ENCODE measurements at regions not wholly inside any gene's neighbourhood (a gene's known extent, or its start where the extent isn't known, plus 50 kb on each side); places are given as distances from the start of the nearest gene placed in this dataset.
A peak's percentile ranks its signal among the peaks of the same experiment; 100 is the strongest.
"Not testable (repeated sequence)": the region's sequence is repeated elsewhere in the genome, so short reads cannot be mapped to it uniquely, and the experiment has no call there.

DNA sequence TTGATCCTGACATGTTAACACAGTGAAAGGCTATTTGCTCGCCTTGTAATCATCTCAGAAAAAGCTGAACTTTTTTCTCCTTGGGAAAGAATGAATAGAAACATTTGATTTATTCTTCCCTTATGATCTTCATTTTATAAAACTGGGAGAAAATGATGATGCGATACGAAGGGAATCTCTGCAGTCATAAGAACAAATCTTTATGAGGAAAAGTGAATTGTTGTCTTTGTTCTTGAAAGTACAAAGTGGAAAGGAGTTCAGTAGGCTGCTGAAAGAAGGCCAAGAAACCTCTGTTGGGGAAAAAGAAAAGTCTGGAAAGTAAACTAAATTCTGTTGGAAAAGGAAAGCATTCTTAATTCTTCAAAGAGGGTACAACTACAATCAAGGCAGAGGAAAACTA is 248.8 kb downstream of the NSUN3 start:
- no peak for DNase-seq (ENCODE audit: extremely low read depth in 1 of 11, low read depth in 9 of 11, low spot score in 4 of 11)

DNA sequence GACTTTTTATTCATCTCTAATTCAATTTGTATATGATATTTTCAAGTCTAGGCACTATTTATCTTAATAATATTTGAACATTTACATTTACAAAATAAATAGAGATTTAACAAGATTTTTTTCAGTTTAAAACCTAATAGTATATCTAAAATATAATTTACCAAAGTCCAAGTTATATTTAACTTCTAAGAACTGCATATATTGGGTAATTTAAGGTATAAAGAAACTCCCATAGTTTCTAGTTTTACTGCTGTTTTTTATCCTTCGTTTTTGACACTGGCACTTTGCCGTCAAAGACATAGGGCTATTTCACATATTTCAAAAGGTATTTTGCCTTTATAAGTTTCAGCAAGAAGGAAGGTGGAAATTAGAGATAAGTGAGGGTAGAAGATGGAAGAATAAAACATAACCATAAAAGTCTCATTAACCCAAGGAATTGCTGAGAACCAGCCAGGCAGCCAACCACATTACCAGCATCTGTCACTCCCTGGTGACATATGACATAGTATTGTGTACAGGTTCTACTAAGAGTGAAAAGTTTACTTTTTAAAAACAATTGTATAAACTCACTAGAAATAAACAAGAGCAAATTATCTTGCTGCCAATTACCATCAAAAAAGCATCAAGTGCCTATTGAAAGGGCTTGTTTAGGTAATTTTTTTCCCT is 251.5 kb downstream of the NSUN3 start:
- DNase-seq (ENCODE audit: extremely low read depth in 1 of 11, low read depth in 9 of 11, low spot score in 4 of 11): no peak

DNA sequence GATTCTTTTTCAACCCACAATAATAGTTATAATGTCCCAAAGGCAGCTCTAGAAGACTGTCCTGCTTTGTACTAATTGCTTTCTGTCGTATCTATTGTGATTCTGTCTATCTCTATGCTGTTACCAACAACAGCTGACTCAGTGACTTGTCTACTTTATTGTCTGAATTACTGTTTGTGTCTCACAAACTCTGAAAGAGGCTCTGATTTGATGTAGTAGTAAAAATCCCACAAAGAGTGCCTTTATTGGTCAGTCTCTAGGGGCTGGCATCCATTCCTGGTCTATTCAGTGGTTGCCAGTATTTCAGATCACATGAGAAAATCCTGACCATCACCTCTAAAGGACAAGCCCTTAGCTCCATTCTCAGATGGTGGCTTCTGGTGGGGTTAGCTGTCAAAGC is 254.2 kb downstream of the NSUN3 start:
- no peak for DNase-seq (ENCODE audit: extremely low read depth in 1 of 11, low read depth in 9 of 11, low spot score in 4 of 11)

DNA sequence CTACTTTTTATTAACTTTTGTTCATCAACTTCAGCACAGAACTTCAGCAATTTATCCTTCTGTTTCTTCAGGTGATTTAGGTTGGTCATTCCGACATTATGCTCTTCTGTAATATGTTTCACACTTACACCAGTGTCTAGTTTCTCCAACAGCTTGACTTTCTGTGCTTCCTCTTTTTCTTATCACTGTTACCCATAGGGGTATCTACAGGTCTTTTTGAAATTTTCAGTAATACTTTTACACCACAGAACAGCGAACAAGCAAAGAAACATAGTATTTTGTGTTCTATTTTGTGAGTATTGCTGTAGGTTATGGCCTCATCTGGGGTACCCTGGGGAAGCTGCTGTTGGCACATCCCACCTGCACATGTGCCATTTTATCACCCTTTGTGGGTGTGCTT is 260.7 kb downstream of the NSUN3 start:
- no peak for DNase-seq (ENCODE audit: extremely low read depth in 1 of 11, low read depth in 9 of 11, low spot score in 4 of 11)

DNA sequence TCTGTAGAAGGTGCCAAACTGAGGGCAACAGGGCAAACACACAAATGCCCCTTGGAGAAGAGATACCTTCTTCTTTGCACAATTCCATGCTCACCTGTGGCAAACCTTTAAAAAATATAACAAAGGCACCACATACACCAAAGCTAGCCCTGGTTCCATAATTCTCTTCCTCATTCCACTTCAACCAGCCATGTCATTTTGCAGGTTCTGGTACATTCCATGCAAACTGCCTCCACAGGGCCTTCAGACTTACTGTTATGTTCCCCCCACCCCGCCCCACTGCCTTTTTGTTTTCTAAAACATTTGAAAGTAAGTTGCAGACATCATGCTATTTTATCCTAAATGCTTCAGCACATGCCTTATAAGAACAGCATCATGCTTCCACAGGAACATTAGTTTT is 269.0 kb downstream of the NSUN3 start:
- no peak for DNase-seq (ENCODE audit: extremely low read depth in 1 of 11, low read depth in 9 of 11, low spot score in 4 of 11)

DNA sequence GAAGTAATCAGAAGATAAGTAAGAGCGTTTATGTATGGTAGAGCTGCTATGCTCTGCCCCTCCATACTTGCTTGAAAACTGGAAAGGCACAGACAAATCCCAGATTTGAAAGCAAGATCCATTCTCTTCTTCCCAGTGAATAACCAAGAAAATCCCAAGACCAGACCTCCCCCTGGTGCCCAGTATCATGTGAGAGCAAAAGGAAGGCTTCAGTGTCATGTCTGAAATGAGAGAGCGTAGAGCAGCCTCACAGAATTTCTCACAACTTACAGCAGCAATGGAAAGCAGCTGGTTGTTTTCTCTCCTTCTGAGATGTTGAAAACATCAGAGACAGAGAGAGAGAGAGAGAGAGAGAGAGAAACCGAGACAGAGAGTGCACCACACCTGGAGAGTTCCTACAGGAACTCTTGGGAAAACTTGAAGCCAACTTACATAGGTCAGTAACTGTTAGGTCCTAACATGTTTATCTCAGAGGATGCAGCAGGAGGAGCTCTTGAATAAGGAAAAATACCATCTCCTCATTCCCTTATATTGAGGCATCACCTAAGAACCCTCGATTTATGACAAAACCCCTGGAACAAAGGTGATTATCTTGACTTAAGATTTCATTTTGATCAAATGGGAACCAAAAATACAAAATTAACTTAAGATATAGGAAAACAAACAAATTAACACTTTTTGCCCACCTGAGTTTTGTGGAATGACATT is 273.3 kb downstream of the NSUN3 start:
- peak in 9 of 11 donors; percentile 3 to 39 (median 13) for DNase-seq (ENCODE audit: extremely low read depth in 1 of 11, low read depth in 9 of 11, low spot score in 4 of 11)

DNA sequence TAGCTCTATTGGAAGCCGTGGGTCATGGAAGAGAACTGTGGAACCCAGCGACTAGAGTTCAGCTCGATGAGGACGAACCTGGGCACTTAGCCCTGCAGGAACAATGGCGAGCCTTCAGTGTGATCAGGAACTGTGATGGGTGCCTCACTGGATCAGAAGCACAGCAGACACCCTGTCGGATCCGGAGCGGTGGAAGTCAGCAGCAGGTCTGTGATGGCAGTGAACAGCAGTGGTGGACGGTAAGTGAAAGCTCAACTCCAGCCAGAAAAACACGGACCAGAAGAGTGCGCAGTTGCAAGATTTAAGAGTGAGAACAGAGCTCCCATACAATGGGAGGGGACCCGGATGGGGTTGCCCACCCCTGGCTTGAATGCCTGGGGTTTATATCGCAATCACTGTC is 282.2 kb downstream of the NSUN3 start:
- no peak for DNase-seq (ENCODE audit: extremely low read depth in 1 of 11, low read depth in 9 of 11, low spot score in 4 of 11)

DNA sequence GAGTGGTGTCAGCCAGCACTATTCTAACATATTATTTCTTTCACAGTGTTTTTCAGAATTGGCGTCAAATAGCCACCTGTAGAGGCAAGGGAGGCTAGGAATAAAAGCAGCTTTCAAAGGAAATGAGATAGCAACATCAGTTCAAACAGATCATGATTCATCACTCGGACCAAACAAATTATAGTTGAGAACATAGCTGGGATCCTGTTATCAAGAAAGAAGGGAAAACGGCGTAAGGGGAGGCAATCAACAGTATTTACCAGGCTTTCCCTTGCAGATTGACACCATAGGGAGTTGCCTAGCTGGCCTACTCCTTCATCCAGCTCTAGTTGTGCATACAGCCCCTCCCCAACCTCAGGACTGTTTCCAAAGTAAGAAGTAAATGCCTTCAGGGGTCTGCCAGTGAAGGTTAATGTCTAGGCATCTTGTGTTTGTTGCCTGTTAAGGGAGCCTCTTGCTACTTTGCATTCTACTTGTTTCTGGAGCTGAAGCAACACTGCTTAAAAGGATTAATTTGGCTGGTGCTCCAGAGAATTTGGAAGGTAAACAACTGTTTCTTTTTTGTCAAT is 286.5 kb downstream of the NSUN3 start:
- DNase-seq (ENCODE audit: extremely low read depth in 1 of 11, low read depth in 9 of 11, low spot score in 4 of 11): no peak

DNA sequence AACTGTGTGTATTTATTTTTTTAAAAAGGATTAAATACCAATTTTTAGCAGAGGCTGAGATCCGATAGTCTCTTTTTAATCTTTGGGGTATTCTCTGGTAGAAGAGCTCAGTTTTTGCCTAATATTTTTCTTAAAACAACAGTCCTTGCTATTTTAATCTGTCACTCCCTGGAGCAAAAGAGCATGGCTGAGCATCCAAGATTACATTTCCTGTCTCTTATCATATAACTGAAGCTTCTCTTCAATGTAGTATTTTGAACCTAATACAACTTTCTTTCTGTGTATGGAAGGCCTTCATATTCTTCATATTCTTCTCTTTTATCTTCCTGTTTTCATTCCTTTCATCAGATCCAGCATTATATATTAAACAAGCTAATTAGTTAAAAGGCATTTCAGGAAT is 293.7 kb downstream of the NSUN3 start:
- DNase-seq (ENCODE audit: extremely low read depth in 1 of 11, low read depth in 9 of 11, low spot score in 4 of 11): no peak

DNA sequence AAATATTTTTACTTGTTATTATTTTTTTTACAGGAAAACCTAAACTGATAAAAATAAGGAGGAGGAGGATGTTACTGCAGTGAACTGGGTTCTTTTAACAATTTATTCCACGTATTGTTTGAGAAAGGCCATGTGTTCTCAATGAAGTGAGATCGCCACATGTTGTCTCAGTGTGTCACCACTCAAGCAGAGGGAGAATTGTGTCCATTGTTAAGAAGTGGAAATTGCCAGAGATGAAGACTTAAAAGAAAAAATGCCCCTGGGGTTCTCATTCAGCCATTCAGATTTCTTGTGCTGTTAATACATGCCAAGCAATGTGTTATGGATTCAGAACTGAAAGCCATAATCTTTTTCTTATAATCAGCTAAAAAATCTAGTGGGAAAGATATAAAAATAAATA is 297.1 kb downstream of the NSUN3 start:
- DNase-seq (ENCODE audit: extremely low read depth in 1 of 11, low read depth in 9 of 11, low spot score in 4 of 11): no peak

DNA sequence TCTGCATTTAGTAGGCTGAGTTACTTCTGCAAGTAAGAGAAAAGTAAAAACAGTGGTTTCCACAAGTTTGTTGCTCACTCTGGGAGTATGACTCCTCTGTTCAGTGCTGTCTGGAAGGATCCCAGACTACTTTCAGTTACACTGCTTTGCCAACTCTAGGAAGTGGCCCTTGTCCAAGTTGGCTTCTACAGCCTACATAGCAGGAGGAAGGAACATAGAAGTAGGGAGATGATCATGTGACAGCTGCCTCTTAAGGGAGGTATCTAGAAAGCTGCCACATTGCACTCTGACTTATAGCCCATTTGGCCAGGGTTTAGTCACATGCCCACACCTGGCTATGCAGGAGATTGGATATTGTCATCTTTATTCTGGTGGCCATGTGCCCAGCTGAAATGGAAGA is 298.1 kb downstream of the NSUN3 start:
- no peak for DNase-seq (ENCODE audit: extremely low read depth in 1 of 11, low read depth in 9 of 11, low spot score in 4 of 11)

DNA sequence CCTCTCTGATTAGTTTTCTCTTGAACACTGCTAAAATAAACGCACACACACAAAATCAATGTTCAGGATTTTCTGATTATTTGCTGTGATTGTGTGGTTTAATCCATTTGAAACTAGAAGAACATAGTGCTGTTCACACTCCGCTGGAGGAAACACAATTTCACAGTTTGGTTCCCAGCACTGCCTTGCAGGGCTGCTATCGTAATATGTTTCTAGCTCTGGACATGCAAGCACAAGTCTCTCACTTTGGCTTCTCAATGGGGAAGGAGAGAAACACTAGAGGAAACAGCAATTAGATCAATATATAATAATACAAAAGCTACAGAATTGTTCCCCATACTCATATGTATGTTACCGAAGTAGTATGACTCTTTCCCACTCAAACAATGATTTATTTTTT is 299.5 kb downstream of the NSUN3 start:
- no peak for DNase-seq (ENCODE audit: extremely low read depth in 1 of 11, low read depth in 9 of 11, low spot score in 4 of 11)

DNA sequence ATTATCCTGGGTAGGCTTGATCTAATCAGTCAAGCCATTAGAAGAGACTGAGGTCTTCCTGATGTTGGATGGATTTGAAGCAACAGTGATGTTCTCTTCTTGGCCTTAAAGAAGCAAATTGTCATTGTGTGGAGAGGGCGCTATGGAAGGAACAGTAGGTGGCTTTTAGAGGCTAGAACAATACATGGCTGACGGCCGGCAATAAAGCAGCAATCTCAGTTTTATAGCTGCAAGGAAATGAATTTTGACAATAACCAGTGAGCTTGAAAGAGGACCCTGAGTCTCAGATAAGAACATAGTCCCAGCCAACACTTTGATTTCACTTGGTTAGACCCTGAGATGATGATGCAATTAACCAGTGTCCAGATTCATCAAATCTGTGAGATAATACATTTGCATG is 302.1 kb downstream of the NSUN3 start:
- no peak for DNase-seq (ENCODE audit: extremely low read depth in 1 of 11, low read depth in 9 of 11, low spot score in 4 of 11)

DNA sequence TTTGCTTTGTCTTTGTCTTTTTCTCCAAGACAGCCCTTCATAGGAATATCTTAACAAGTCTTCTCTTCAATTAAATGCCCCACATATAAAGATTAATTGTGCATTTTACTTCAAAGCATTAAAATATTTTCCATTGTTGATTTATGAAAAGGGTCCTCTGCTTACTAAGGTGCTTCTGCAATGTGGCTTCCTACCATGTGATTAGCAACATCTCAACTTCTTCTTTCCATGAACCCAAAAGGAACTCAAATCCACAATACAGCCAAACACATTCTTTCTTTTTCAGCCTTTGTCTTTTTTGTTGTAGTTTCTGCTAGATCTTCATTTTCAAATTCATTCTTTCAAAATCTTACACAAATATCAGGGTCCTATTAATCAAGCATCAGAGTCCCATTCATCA is 309.2 kb downstream of the NSUN3 start:
- DNase-seq (ENCODE audit: extremely low read depth in 1 of 11, low read depth in 9 of 11, low spot score in 4 of 11): no peak

DNA sequence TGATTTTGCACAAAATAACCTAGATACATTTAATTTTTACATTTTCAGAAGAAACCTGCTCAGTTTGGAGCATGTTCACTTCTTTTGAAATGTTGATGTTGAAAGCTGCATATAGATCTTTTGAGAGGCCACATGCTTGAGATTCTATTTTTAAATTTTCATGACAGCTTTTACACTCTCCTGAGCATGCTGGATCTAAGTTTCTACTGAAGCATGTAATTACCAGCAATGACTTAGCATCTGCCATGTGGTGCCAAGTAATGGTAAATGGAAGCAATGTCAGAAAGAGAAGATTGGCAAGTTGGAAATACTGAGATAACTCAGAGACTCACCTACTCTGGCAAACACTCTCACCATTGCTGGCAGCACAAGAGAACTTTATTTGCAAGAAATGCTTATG is 310.6 kb downstream of the NSUN3 start:
- no peak for DNase-seq (ENCODE audit: extremely low read depth in 1 of 11, low read depth in 9 of 11, low spot score in 4 of 11)

DNA sequence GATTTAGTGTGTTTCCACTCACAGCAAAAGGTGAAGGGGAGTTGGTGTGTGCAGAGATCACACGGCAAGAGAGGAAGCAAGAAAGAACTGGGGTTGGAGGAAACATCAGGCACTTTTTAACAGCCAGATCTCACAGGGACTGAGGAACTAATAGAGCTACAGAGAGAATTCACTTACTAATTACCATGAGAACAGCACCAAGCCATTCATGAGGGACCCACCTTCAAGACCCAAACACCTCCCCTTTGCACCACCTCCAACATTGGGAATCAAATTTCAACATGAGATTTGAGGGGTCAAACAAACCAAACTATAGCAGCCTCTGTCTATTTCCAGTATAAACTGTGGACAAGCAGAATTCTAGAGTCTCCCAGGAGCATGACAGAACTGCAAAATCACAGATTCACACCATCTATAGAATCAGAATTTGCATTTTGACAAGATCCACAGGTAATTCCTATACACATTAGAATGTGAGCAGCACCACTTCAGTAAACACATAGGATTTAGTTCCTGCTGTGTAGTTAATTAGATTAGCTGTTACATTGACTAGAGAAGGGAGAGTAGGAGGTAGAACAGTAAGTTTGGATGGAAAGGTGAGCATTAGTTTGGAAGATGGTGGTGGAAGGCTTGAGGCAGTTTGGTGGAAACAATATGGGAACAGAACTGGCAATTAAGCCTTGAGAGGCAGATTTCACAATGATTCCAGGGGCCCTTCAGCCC is 311.7 kb downstream of the NSUN3 start:
- DNase-seq (ENCODE audit: extremely low read depth in 1 of 11, low read depth in 9 of 11, low spot score in 4 of 11): no peak

DNA sequence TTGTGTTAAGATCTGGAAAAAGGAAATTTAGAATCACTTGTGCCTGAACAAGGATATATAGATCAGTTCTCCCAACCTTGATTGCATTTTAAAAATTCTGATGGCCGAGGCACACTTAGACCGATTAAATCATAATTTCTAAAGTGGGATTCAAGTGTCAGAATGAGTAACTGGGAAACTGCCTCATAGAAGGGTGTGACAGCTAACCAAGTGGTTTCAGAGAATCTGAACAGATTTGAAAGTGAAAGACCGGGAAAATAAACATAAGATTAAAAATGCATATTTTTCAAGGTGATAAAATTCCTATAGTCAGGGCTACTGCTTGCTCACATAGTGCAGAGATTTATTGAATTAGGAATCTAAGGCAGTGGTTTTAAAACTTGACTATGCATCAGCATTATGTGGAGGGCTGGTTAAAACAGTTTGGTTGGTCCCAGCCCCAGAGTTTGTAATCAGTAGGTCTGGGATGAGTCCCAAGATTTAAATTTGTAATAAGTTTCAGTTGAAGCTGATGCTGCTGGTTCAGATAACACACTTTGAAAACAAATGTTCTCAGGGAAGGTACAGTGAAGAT is 314.3 kb downstream of the NSUN3 start:
- DNase-seq (ENCODE audit: extremely low read depth in 1 of 11, low read depth in 9 of 11, low spot score in 4 of 11): not testable (repeated sequence)

DNA sequence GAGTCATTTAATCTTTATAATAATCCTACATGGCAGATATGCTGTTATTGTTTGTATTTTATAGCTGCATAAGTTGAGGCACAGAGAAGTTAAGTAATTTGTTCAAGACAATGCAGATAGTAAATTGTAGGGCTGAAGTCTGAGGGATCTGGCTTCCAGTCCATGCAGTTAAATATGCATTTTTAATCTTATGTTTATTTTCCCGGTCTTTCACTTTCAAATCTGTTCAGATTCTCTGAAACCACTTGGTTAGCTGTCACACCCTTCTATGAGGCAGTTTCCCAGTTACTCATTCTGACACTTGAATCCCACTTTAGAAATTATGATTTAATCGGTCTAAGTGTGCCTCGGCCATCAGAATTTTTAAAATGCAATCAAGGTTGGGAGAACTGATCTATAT is 315.0 kb downstream of the NSUN3 start:
- DNase-seq (ENCODE audit: extremely low read depth in 1 of 11, low read depth in 9 of 11, low spot score in 4 of 11): not testable (repeated sequence)

DNA sequence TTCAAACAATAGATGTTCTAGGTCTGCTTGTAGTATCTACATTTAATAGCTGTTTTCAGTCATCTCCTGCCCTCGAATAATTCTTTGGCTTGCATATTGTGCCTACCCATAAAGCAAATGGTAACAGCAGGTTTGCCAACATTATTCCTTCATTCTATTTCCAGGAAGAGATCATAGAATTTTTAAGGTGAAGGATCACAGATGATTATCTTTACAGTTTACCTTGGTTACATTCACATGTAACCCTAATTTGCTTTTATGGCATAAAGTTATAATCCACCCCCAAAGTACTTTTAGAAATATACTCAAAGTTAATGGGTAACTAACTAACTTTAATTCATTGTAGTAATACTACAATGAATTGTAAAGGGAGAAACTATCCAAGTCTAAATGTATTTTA is 315.5 kb downstream of the NSUN3 start:
- DNase-seq (ENCODE audit: extremely low read depth in 1 of 11, low read depth in 9 of 11, low spot score in 4 of 11): no peak

DNA sequence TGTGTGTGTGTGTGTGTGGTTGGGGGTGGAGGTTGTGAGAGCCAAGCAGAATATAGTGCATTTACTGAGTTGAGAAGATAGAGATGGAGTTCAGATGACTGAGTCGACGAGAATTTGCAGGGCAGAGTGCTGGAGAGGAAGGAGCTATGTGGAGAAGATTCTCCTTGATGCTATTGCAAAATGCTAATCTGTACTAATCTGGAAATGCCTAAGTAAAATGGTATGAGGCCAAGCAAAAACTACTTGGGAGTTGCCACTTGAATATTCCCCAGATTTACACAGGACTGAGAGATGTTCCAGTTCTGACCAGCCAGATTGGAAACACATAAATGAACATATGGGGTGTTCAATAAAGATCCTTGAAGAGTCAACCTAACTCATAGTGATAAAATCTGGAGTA is 316.4 kb downstream of the NSUN3 start:
- DNase-seq (ENCODE audit: extremely low read depth in 1 of 11, low read depth in 9 of 11, low spot score in 4 of 11): no peak

All from renal cortex interstitium (tissue), 11 donors.